ENCODE measurements at regions not wholly inside any gene's neighbourhood (a gene's known extent, or its start where the extent isn't known, plus 50 kb on each side); places are given as distances from the start of the nearest gene placed in this dataset.

- Mint-ChIP-seq H3K27me3 (ENCODE audit: unreplicated experiment) (no peaks in the 10 kb centered on the region), H3K27ac (ENCODE audit: unreplicated experiment) (no peak overlapping the region), H3K4me3 (ENCODE audit: low read depth, unreplicated experiment) (no peak overlapping the region), H3K9me3 (ENCODE audit: low read depth, unreplicated experiment) (no peaks in the 10 kb centered on the region), H3K36me3 (ENCODE audit: insufficient read depth, unreplicated experiment) (no peaks in the 10 kb centered on the region), H3K4me1 (ENCODE audit: low read depth, unreplicated experiment) (no peaks in the 10 kb centered on the region)
- CTCF ChIA-PET: no interaction called here
- TF ChIP-seq CTCF (IDR thresholded peaks at IDR 0.05; ENCODE audit: unreplicated experiment): no peak
- no TSS peak for BruUV-seq (replicated peaks)
- intact Hi-C loops (cut with micrococcal nuclease; ENCODE audit: unreplicated experiment): no loop called here
- no peak for DNase-seq
Observed at GRCh38 chr6:14787250-14787649, 458.6 kb upstream of the JARID2 start.

GRCh38 chr6:14787677-14788076 lies 458.2 kb upstream of the JARID2 start:
- no peak for DNase-seq
- no TSS peak for BruUV-seq (replicated peaks)
- no peak for TF ChIP-seq CTCF (IDR thresholded peaks at IDR 0.05; ENCODE audit: unreplicated experiment)
- Mint-ChIP-seq H3K9me3 (ENCODE audit: low read depth, unreplicated experiment) (no peaks in the 10 kb centered on the region), H3K4me1 (ENCODE audit: low read depth, unreplicated experiment) (no peaks in the 10 kb centered on the region), H3K27me3 (ENCODE audit: unreplicated experiment) (no peaks in the 10 kb centered on the region), H3K36me3 (ENCODE audit: insufficient read depth, unreplicated experiment) (no peaks in the 10 kb centered on the region), H3K4me3 (ENCODE audit: low read depth, unreplicated experiment) (no peak overlapping the region), H3K27ac (ENCODE audit: unreplicated experiment) (no peak overlapping the region)
- CTCF ChIA-PET: no interaction called here
- intact Hi-C loops (cut with micrococcal nuclease; ENCODE audit: unreplicated experiment): no loop called here

- no peak for TF ChIP-seq CTCF (IDR thresholded peaks at IDR 0.05; ENCODE audit: unreplicated experiment)
- H3K9me3 Mint-ChIP-seq (ENCODE audit: low read depth, unreplicated experiment): no peaks in the 10 kb centered on the region
- H3K27me3 Mint-ChIP-seq (ENCODE audit: unreplicated experiment): no peaks in the 10 kb centered on the region
- BruUV-seq (replicated peaks): no TSS peak
- H3K27ac Mint-ChIP-seq (ENCODE audit: unreplicated experiment): no peak overlapping the region
- CTCF ChIA-PET: no interaction called here
- H3K4me3 Mint-ChIP-seq (ENCODE audit: low read depth, unreplicated experiment): no peak overlapping the region
- H3K36me3 Mint-ChIP-seq (ENCODE audit: insufficient read depth, unreplicated experiment): no peaks in the 10 kb centered on the region
- intact Hi-C loops (cut with micrococcal nuclease; ENCODE audit: unreplicated experiment): no loop called here
- no peak for DNase-seq
- H3K4me1 Mint-ChIP-seq (ENCODE audit: low read depth, unreplicated experiment): no peaks in the 10 kb centered on the region
Observed at GRCh38 chr6:14789996-14790395, 455.9 kb upstream of the JARID2 start.

GRCh38 chr6:14790976-14791375 lies 454.9 kb upstream of the JARID2 start:
- Mint-ChIP-seq H3K9me3 (ENCODE audit: low read depth, unreplicated experiment) (no peaks in the 10 kb centered on the region), H3K4me3 (ENCODE audit: low read depth, unreplicated experiment) (no peak overlapping the region), H3K36me3 (ENCODE audit: insufficient read depth, unreplicated experiment) (no peaks in the 10 kb centered on the region), H3K27ac (ENCODE audit: unreplicated experiment) (no peak overlapping the region), H3K4me1 (ENCODE audit: low read depth, unreplicated experiment) (no peaks in the 10 kb centered on the region), H3K27me3 (ENCODE audit: unreplicated experiment) (no peaks in the 10 kb centered on the region)
- no TSS peak for BruUV-seq (replicated peaks)
- intact Hi-C loops (cut with micrococcal nuclease; ENCODE audit: unreplicated experiment): no loop called here
- no peak for TF ChIP-seq CTCF (IDR thresholded peaks at IDR 0.05; ENCODE audit: unreplicated experiment)
- no peak for DNase-seq
- CTCF ChIA-PET: no interaction called here

- CTCF ChIA-PET: no interaction called here
- Mint-ChIP-seq H3K27ac (ENCODE audit: unreplicated experiment) (no peak overlapping the region), H3K9me3 (ENCODE audit: low read depth, unreplicated experiment) (no peaks in the 10 kb centered on the region), H3K4me3 (ENCODE audit: low read depth, unreplicated experiment) (no peak overlapping the region), H3K4me1 (ENCODE audit: low read depth, unreplicated experiment) (no peaks in the 10 kb centered on the region), H3K27me3 (ENCODE audit: unreplicated experiment) (no peaks in the 10 kb centered on the region), H3K36me3 (ENCODE audit: insufficient read depth, unreplicated experiment) (no peaks in the 10 kb centered on the region)
- intact Hi-C loops (cut with micrococcal nuclease; ENCODE audit: unreplicated experiment): no loop called here
- DNase-seq: no peak
- no TSS peak for BruUV-seq (replicated peaks)
- TF ChIP-seq CTCF (IDR thresholded peaks at IDR 0.05; ENCODE audit: unreplicated experiment): no peak
Observed at GRCh38 chr6:14791526-14791925, 454.3 kb upstream of the JARID2 start.
